ENCODE measurements at regions not wholly inside any gene's neighbourhood (a gene's known extent, or its start where the extent isn't known, plus 50 kb on each side); places are given as distances from the start of the nearest gene placed in this dataset.

DNA sequence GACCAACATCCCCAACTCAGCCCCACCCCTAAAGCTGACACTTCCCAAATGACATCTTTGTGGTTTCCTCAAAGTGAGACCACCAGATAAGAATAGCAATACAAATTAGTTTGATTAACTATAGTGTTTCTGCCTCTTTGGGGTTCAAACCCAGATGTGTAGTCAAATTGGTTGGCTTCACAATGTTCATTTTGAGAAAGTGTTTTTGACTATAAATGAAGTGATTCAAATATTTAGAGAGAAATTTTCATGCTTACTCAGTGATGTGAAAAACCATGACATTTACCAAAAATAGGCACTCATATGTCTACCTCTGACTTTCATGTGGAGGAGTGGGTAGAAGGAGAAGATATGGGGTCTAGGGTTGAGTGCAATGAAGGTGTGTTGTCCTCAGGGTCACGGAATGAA lies 218.4 kb downstream of the BCAT1 start:
- no peaks in the 10 kb centered on the region for H3K9me3 ChIP-seq (ENCODE audit: control insufficient read depth, insufficient read depth, low read length)
- no peaks in the 10 kb centered on the region for H3K9me3 Mint-ChIP-seq

GRCh38 chr12:24728826-24729225 lies 220.1 kb downstream of the BCAT1 start:
- WGBS (ENCODE audit: insufficient coverage), result no CpG with 5 or more reads among the region's 3 CpGs
- no peak overlapping the region for H3K27ac Mint-ChIP-seq
- TF ChIP-seq, protein P1, sequence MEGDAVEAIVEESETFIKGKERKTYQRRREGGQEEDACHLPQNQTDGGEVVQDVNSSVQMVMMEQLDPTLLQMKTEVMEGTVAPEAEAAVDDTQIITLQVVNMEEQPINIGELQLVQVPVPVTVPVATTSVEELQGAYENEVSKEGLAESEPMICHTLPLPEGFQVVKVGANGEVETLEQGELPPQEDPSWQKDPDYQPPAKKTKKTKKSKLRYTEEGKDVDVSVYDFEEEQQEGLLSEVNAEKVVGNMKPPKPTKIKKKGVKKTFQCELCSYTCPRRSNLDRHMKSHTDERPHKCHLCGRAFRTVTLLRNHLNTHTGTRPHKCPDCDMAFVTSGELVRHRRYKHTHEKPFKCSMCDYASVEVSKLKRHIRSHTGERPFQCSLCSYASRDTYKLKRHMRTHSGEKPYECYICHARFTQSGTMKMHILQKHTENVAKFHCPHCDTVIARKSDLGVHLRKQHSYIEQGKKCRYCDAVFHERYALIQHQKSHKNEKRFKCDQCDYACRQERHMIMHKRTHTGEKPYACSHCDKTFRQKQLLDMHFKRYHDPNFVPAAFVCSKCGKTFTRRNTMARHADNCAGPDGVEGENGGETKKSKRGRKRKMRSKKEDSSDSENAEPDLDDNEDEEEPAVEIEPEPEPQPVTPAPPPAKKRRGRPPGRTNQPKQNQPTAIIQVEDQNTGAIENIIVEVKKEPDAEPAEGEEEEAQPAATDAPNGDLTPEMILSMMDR (IDR thresholded peaks at IDR 0.05), result no peak
- no peaks in the 10 kb centered on the region for H3K27me3 Mint-ChIP-seq (ENCODE audit: low read depth in 2 of 2)
- H3K9me3 Mint-ChIP-seq, result no peaks in the 10 kb centered on the region
- ATAC-seq, result no peak
- DNase-seq, result no peak
- Histone ChIP-seq H3K4me1 (ENCODE audit: control insufficient read depth, insufficient read depth, low read length) (no peaks in the 10 kb centered on the region), H3K9me3 (ENCODE audit: control insufficient read depth, insufficient read depth, low read length) (no peaks in the 10 kb centered on the region), H3K36me3 (ENCODE audit: control insufficient read depth, insufficient read depth, low read length) (no peaks in the 10 kb centered on the region), H3K27ac (ENCODE audit: low read length) (no peak overlapping the region), H3K27me3 (ENCODE audit: control insufficient read depth, insufficient read depth, low read length) (no peaks in the 10 kb centered on the region), H3K4me3 (ENCODE audit: low read length) (no peak overlapping the region)
- H3K4me1 Mint-ChIP-seq, result peaks cover 12 to 16% of the 10 kb centered on the region in 2 donors
- intact Hi-C loops (cut with micrococcal nuclease), result no loop called here
- no peaks in the 10 kb centered on the region for H3K36me3 Mint-ChIP-seq
- no peak overlapping the region for H3K4me3 Mint-ChIP-seq

More for the DNA sequence above, 218.4 kb downstream of the BCAT1 start:
- Histone ChIP-seq H3K27ac (ENCODE audit: low read length) (no peak overlapping the region), H3K36me3 (ENCODE audit: control insufficient read depth, insufficient read depth, low read length) (no peaks in the 10 kb centered on the region), H3K4me3 (ENCODE audit: low read length) (no peak overlapping the region), H3K27me3 (ENCODE audit: control insufficient read depth, insufficient read depth, low read length) (no peaks in the 10 kb centered on the region), H3K4me1 (ENCODE audit: control insufficient read depth, insufficient read depth, low read length) (no peaks in the 10 kb centered on the region)
- ATAC-seq (no peak), DNase-seq (no peak)
- peaks cover 11 to 12% of the 10 kb centered on the region in 2 donors for H3K4me1 Mint-ChIP-seq
- intact Hi-C loops (cut with micrococcal nuclease), result no loop called here
- 82% methylated on average over 1 of the region's 1 CpG for WGBS (ENCODE audit: insufficient coverage)
- H3K27me3 Mint-ChIP-seq (ENCODE audit: low read depth in 2 of 2), result peaks cover 0 to 3% of the 10 kb centered on the region in 2 donors
- no peaks in the 10 kb centered on the region for H3K36me3 Mint-ChIP-seq
- no peak overlapping the region for H3K4me3 Mint-ChIP-seq
- TF ChIP-seq, protein P1 (IDR thresholded peaks at IDR 0.05), result no peak
- H3K27ac Mint-ChIP-seq, result no peak overlapping the region

GRCh38 chr12:24728366-24728765 lies 220.5 kb downstream of the BCAT1 start:
- Mint-ChIP-seq H3K9me3 (no peaks in the 10 kb centered on the region), H3K36me3 (no peaks in the 10 kb centered on the region), H3K4me3 (no peak overlapping the region), H3K4me1 (peaks cover 12 to 20% of the 10 kb centered on the region in 2 donors), H3K27me3 (ENCODE audit: low read depth in 2 of 2) (no peaks in the 10 kb centered on the region), H3K27ac (no peak overlapping the region)
- Histone ChIP-seq H3K4me3 (ENCODE audit: low read length) (no peak overlapping the region), H3K27me3 (ENCODE audit: control insufficient read depth, insufficient read depth, low read length) (no peaks in the 10 kb centered on the region), H3K27ac (ENCODE audit: low read length) (no peak overlapping the region), H3K36me3 (ENCODE audit: control insufficient read depth, insufficient read depth, low read length) (no peaks in the 10 kb centered on the region), H3K4me1 (ENCODE audit: control insufficient read depth, insufficient read depth, low read length) (no peaks in the 10 kb centered on the region), H3K9me3 (ENCODE audit: control insufficient read depth, insufficient read depth, low read length) (no peaks in the 10 kb centered on the region)
- intact Hi-C loops (cut with micrococcal nuclease), result no loop called here
- ATAC-seq (no peak), DNase-seq (no peak)
- TF ChIP-seq, protein P1 (IDR thresholded peaks at IDR 0.05), result peak; percentile 34

DNA sequence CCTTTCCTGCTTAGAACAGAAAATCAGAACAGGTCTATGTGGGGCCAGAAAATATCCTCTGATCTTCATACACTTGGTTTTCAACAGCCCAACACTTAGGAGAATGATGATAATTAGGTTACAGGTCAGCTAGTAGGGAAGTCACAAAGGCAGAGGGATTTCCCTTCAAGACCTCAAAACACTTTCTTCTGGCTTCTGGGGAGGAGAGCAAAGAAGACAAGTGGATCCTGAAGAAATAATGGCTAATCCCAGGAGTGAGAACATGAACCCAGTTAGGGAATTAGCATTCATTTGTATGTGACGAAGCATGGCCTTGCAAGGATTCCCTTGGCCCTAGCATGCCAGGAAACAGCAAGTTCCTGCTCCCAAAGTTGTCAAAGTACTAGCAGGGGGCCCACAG lies 223.3 kb downstream of the BCAT1 start:
- ATAC-seq, result no peak
- intact Hi-C loops (cut with micrococcal nuclease), result no loop called here
- Histone ChIP-seq H3K27ac (ENCODE audit: low read length) (no peak overlapping the region), H3K36me3 (ENCODE audit: control insufficient read depth, insufficient read depth, low read length) (no peaks in the 10 kb centered on the region), H3K27me3 (ENCODE audit: control insufficient read depth, insufficient read depth, low read length) (no peaks in the 10 kb centered on the region), H3K9me3 (ENCODE audit: control insufficient read depth, insufficient read depth, low read length) (no peaks in the 10 kb centered on the region), H3K4me1 (ENCODE audit: control insufficient read depth, insufficient read depth, low read length) (no peaks in the 10 kb centered on the region), H3K4me3 (ENCODE audit: low read length) (no peak overlapping the region)
- H3K27ac Mint-ChIP-seq, result no peak overlapping the region
- H3K9me3 Mint-ChIP-seq, result peaks cover 0 to 2% of the 10 kb centered on the region in 2 donors
- H3K27me3 Mint-ChIP-seq (ENCODE audit: low read depth in 2 of 2), result no peaks in the 10 kb centered on the region
- WGBS (ENCODE audit: insufficient coverage), result 88% methylated on average over 1 of the region's 1 CpG
- H3K4me3 Mint-ChIP-seq, result no peak overlapping the region
- peaks cover 13 to 20% of the 10 kb centered on the region in 2 donors for H3K4me1 Mint-ChIP-seq
- no peaks in the 10 kb centered on the region for H3K36me3 Mint-ChIP-seq
- no peak for DNase-seq
- TF ChIP-seq, protein P1 (IDR thresholded peaks at IDR 0.05), result no peak
